GM19240 (cell line): ENCODE measurements at regions not wholly inside any gene's neighbourhood (a gene's known extent, or its start where the extent isn't known, plus 50 kb on each side); places are given as distances from the start of the nearest gene placed in this dataset.

Experiments used
- DNase-seq: peaks from one replicate; pipeline ENCODE4 v3.0.0; 2011; ENCODE audit warnings: low spot score; ENCODE audit not compliant: insufficient read length

DNA sequence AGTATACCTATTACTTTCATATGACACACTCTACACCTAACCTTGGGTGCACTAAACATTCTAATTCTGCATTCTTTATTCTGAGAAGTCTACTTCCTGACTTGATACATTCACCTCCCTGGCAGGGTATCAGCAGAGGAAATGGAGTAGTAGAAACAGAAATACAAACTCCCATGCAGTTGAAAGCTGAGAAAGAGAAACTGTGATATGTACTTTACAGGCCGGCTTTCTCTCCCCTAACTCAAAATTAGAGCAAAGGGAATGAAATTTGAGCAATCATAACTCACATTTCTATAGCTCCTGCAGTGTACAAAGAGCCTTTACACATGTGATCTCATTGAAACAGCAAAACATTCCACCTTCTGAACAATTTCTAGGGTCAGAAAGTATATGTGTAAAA, 135.5 kb upstream of the COL8A1 start:
- no peak for DNase-seq

DNA sequence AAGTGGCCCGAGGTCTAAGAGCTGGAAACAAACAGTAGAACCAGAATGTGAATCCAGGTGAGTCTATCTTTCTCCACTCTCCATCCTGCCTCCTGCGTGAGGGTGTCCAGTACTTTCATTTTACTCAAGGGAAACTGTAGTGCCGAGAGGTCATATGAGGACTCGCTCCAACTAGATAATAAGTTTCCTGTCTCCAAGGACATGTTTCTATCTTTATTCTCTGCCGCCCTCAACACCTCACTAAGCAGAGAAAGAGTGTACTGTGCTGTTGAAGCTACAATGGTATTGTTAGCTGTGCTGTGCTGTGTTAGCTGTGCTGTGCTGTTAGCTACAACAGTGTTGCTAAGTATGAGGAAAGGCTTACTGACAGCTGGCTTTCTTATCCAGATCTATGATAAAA, 137.9 kb upstream of the COL8A1 start:
- DNase-seq, result no peak

DNA sequence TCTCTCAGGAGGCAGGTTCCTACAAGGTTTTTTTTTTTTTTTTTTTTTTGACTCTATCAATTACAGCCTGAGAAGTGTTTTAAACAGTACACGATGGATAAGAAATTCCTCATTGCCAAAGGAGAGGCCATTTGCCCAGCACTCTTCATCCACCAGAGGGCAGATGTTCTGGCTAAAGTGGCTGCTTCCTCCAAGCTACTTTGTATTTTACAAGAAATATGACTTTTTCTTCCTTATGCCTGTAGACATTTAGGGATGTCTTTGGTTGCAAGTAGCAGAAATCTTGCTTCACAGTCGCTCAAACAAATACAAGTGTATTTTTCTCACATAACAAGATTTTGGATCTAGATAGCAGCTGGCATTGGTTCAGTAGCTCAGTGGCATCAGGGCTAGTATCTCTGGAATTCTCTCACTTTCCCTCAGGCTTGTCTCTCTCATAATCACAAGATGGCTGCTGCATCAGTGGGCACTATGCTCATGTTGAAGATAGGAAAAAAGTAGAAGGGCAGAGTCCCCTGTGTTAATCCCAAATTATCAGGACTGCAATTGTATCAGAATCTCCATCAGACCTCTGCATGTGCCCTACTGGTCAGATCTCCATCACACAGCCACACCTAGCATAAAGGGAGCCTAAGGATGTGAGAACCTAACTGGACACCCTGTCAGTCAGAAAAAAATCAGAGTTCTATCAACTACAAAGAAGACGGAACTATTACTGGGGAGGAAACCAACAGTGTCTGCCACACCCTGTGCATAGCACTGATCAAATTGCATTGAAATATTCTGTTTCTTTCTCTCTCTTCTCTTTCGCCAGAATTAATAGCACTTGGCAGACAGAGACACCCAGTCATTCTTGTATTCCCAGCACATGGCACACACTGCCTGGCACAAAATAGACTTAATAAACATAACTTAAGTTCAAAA, 138.9 kb upstream of the COL8A1 start:
- no peak for DNase-seq

DNA sequence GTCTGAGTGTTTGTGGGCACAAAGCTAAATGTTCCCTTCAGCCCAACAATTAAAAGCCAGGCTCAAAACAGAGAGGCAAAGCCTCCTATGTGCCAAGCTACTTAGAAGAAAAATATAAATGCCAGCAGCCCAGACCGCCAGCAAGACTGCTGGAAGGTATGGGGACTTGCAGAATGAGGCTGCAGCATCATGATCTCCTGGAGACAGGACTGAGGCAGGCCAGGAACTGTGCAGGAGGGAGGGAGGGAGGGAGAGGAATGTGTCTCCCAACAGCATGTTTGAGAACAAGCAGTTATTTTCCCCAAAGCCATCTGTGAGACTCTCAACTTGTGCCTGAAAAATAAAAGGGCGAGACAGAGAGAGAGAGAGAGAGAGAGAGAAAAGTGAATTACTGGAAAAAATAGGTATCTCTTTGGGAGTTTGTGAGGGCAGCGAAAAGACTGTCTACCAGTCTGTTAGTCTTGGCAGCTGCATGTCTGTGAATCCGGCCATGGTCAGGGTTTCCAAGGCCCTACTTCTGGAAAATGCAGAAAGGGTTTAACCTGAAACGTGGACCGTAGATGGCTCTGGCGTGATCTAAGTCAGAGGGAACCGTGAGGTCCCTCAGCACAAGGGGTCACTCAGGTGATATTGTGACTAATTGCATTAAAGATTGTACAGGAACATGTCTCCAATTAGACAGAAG, 139.7 kb upstream of the COL8A1 start:
- DNase-seq, result no peak

DNA sequence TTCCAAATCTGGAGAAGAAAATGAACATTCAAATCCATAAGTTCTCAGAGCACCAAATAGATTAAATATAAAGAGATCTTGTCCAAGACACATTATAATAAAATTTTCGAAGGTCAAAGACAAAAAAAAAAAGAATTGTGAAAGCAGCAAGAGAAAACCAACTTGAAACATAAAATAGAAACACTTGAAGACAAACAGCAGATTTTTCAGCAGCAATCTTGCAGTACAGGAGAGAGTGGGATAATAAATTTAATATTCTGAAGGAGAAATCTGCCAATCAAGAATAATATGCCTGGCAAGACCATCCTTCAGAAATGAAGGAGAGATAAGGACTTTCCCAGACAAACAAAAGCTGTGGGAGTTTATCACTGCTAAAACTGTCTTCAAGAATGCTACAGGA, 150.5 kb upstream of the COL8A1 start:
- no peak for DNase-seq

DNA sequence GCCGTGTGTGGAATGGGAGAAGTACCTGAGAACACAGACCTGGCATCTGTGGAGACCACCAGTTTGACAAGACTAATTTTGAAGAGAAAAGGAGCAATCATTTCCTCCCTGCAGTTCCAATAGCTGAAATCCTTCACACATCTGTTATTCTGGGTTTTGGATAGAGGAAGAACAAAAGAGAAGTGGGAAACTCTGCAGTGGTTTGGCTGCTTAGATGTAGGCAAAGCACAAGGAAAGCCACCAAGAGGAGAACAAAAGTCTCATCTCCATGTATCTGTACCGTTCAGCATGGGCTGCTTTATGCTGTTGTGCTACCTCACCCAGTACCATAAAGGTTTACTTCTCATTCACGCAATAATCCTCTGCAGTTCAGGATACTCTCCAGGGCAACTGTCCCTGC, 153.1 kb upstream of the COL8A1 start:
- DNase-seq, result no peak

DNA sequence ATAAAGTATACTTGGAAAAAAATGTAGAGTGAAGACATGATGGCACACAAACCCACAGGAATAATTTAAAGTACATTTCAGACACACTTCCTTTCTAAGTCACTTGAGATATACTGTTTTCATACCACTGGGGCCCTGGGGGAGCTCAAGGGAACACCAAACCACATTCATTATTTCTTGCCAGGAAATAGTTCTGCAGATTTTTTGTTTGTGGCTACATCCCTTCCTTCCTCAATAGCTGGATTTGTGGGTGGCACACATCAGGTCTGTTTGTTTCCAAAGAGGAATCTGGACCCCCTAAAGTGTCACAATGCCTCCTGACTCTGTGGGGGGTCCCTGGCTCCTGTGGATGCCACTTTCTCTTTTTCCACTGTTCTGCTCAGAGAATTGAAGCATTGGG, 153.5 kb upstream of the COL8A1 start:
- DNase-seq, result no peak

DNA sequence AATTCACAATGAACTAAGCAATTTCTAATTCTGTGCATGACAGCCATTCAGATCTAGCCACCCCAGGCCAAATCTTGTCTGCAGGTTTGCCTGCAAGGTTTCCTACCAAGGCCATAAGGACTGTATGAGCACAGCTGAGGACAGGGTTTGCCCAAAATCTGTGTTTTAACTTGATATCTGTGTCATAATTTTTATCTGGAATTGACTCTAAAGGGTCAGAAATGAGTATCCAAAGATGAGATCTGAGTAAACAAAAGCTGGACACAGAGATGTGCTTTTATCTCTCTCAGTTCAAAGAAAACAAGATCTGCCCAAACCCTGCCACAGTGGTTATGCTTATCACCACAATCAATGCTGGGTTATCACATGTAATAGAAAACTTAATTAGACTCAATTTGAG, 154.6 kb upstream of the COL8A1 start:
- no peak for DNase-seq

DNA sequence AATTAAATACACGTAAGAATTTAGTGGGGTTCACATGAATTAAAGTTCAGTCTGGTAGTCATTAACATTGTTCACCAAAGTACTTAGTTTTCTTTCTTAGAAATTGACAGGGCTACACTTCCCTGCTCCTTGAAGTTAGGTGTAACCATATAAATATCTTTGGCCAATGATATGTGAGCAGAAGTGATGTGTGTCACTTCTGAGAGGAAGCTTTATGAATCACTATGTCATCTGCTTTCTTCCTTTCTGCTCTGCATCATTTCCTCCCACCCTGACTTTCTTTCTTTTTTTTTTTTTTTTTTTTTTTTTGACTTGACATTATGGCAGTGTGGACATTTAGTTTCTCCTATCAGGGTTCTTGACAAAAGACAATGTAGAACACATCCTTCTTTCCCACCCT, 156.2 kb upstream of the COL8A1 start:
- DNase-seq, result no peak

DNA sequence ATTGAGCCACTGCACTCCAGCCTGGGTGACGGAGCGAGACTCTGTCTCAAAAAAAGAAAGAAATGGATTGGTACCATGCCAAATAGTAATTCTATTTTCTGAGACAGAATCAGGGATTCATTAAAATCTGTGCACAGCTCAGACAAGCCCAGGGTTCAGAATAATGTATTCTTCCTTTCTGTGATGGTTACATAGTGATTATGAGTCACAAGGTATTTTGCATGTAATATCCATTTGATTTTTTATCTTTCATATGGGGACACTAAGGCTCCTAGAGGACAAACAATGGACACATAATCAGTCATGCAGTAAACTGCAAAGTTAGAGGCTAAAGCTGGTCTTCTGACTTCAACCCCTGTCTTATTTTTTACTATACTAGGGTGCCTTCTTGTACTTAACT, 156.8 kb upstream of the COL8A1 start:
- DNase-seq, result no peak

DNA sequence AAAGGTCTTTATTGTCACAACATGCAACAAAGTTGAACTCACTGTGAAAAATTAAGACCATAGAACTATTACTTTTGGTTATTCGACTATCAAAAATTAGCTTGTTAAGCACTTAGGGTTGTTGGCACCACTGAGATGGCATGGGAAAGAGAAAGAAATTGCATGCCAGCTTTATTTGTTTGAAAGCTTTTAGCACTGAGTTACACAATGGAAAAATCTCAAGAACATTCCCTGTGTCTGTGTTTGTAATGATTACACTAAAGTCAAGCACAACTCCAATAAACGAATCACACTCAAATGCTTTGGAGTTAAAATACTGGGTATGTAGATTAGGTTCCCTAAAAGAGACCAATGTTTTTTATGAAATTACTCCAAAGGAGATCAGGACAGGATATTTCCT, 158.6 kb upstream of the COL8A1 start:
- DNase-seq, result no peak

DNA sequence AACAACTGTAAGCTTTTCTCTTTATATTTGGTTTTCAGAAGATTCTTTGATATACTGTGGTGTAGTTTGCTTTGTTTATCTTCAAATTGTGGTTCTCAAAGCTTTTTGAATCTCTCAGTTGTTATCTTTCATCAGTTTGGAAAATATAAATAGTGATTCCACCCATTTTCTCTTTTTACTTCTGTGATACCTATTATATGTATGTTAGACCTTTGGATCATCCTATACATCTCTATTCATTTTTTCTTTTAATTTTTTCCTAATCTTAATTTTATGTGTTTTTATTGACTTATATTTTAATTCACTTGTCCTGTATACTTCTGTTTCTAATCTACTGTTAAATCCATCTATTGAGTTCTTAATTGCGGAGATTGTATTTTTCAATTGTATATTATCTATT, 160.7 kb upstream of the COL8A1 start:
- no peak for DNase-seq

DNA sequence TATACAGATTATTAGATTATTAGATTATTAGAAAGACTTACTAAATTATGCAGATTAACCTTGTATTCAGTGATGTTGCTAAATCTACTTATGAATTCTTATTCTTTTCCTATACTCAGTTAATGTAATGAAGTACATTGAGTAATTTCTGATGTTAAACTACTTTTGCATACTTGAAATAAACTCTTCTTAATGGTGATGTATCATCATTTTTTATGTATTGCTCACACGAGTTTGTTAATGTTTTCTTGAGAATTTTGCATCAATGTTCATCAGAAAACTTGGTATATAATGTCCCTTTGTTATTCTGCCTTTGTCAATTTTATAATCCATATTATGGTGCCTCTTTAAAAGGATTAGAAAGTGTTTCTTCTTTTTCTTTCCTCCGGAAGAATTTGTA, 163.2 kb upstream of the COL8A1 start:
- DNase-seq, result no peak

DNA sequence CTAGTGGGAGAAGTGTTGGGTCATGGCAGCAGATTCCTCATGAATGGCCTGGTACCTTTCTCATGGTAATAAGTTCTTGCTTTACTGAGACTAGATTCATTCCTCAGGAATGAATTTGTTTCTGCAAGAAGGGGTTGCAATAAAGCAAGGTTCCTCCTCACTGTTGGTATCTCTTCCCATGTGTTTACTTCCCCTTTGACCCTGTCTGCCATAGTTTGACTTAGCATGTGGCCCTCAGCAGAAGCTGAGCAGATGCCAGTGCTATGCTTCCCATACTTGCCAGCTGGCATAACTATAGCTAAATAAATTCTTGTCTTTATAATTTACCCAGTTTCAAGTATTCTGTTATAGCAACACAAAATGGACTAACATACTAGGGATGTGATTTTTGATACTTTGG, 163.6 kb upstream of the COL8A1 start:
- DNase-seq, result no peak

DNA sequence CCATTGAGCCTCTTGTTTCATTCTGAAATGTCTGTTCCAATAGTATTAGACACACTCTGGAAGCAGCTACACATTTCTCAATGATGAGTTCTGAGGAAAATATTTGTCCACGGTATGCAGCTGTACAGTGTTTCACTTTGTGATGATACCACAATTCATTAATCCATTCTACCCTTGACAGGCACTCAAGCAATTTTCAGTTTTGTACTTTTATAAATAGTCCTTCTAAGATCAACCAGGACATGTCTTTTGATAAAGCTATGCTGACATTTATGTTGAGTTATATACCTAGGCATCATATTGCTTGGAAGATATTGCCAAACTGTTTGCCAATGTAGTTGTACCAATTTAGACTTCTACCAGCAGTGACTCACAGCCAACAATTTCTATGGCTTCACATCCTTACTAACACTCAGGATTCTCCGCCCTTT, 165.1 kb upstream of the COL8A1 start:
- DNase-seq, result no peak

DNA sequence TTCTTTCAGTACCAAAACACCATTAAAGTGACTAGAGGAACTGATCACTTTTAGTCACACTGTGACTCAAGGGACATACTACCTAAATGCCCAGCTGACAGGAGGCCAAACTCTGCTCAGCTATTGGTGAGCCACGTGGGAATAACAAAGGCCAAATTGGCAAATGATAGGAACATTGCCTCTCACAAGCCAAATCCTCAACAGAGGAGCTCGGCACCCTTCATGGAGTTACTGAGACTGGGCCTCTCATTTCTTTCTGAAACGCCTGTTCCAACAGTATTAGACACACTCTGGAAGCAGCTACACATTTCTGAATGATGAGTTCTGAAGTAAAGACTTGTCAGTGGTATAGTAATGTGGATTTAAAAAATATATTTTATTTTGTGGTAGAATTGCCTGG, 166.0 kb upstream of the COL8A1 start:
- no peak for DNase-seq

DNA sequence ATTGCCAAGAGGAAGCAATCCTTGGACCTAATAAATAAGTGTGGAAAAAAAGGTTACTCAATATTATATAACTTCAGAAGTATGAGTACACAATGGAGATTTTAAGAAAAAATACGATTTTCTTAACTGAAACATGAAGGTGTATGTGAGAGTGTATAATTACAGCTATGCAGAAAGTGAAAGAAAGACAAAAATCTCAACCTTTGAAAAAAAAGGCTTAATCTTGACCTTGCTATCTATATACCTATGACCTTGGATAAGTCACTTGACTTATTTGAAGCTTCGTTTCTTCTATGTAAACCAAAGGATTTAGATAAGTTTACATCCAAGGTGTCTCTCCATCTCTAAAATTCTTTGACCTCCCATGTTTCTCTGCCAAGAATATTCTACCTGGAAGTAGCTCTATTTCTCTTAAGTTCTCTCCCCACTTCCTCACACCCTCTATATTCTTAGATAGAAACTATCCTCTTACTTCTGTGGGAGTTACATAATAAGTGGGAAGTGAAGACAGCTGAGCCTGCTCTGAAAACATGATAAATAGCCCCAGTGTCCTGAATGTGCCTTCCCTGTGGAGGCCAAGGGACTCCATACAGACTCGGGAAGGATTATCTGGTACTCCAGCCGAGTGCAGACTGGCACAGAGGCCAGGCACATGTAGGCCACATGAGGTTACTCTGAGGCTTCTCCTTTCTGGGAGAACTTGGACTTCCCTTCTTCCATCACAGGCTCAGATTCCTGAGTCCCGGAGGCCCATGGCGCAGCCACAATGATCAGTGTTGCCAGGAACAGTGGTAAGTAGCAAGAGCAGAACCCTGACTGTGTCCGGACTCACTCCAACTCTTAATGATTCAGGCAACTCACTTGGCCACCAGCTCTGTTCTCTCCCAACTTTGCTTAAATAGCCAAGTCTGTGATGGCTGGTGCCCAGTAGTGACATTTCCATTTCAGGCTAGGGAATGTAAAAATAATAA, 166.8 kb upstream of the COL8A1 start:
- DNase-seq, result no peak

DNA sequence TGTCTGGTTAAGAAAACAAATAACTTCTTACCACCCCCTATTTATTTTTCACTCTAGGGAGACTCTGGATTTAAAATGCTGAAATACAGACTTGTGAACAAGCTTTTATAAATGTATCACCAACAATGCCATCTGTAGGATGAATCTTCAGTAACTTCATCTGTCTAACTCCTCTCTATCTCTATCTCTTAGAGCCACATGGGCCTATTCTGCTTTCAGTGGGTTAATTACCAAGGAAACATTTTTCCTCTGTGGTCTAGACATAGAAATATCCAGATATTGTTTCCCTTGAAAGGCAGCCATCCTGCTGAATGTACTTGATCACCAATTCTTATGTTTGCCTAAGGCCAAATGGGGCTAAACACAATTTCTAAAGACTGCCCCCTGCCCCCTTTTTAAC, 167.6 kb upstream of the COL8A1 start:
- DNase-seq, result no peak

DNA sequence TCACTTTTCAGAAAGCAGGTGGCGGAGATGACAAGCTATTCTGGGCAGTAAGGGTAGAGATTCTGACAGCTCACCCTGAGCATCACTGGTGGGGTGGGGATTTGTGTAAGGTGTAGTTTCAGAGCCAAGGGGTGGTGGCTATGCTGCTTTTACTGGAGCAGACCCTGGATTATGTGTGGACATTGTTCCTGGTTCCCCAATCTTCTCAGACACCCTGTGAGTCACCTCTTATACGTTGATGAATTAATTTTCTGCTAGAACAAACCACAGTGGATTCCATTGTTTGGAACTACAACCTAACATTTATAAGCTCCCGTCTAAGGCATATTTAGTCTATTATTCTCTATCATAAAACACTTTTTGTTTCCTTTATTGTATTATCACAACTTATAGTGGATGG, 169.5 kb upstream of the COL8A1 start:
- no peak for DNase-seq

DNA sequence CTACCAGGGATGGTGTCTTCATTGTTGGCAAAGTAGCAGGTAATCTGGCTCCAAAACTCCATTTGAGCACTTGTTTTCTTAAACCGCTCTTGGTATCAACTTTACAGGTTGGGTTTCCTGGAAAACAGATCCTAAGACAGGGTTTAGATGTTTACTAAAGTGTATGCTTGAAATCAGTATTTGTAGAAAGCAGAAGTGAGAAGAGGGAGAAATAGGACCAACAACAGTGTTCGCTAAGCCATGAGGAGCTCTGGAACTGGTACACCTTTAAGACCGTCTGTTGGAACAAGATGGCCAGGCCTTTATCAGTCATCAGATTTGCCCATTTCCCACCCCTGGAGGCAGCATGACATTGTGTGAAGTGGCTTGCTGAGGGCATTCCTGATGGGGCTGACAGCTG, 171.0 kb upstream of the COL8A1 start:
- no peak for DNase-seq

DNA sequence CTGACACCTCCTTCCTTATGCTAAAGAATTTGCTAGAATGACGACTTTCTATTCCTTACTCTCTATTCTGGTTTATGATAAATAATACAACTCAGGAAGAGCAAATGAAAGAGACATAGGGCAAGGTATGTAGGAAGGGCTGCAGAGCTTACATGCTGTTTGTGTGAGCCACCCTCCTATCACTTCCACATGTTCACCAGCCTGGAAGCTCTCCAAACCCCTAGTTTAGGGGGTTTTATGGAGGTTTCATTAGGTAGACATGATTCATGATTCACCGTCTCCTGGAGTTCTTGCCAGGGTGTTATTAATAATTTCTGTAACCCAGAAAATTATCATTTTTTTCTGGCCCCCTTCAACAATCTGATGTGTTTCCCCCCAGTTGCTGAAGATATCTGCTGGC, 172.1 kb upstream of the COL8A1 start:
- no peak for DNase-seq

DNA sequence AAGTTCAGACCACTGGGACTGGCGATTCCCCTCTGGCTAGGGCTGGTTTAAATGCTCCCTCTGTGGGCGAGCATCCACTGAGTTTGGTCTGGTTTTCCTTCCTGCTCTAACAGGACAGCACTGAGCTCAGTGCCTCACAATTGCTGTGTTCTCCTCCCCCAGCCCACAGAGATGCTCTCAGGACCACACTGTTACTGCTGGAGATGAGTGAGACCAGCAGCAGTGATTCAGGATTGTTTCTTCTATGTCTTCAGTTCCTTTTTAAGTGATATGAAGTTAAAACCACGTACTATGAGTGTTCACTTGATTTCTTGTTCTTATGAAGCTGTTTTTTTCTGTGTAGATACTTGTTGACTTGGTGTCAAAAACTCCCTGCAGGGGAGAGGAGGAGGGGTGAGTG, 180.4 kb upstream of the COL8A1 start:
- DNase-seq, result no peak
